DMS114 treated with DMSO at 0.1 percent for 48 hours (cell line): ENCODE measurements at regions not wholly inside any gene's neighbourhood (a gene's known extent, or its start where the extent isn't known, plus 50 kb on each side); places are given as distances from the start of the nearest gene placed in this dataset.
"Not testable (repeated sequence)": the region's sequence is repeated elsewhere in the genome, so short reads cannot be mapped to it uniquely, and the experiment has no call there.

Source experiments
- DNase-seq: peaks from one replicate; lab custom pipeline; 2025; ENCODE audit not compliant: unreplicated experiment; lab: John Stamatoyannopoulos, UW

DNA sequence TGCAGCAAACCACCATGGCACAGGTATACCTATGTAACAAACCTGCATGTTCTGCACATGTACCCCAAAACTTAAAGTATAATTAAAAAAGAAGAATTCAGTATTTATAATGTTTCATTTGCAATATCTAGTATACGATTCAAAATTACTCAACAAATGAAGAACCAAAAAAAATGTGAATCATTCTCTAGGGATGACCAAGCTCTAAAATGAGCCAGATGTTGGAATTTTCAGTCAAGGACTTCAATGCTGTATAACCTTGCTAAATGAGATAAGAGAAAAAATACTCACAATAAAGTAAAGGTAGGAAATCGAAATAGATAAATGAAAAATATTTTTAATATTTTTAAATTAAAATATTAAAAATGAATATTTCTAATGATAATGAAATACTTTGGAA is 108.7 kb upstream of the ADRA1B start:
- no peak for DNase-seq

DNA sequence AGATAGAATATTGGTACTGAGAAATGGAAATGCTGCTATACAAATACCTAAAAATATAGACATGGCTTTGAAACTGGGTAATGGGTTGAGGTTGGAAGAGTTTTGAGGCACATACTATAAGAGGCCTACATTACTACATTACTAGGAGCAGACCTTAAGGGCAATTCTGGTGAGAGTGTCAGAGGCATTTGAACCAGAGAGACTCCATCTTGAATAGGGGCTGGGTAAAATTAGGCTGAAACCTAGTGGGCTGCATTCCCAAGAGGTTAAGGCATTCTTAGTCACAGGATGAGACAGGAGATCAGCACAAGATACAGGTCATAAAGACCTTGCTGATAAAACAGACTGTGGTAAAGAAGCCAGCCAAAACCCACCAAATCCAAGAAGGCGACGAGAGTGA is 104.6 kb upstream of the ADRA1B start:
- no peak for DNase-seq

DNA sequence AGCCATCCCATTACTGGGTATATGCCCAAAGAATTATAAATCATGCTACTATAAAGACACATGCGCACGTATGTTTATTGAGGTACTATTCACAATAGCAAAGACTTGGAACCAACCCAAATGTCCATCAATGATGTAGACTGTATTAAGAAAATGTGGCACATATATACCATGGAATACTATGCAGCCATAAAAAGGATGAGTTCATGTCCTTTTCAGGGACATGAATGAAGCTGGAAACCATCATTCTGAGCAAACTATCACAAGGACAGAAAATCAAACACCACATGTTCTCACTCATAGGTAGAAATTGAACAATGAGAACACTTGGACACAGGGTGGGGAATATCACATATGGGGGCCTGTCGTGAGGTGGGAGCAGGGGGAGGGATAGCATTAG is 103.5 kb upstream of the ADRA1B start:
- not testable (repeated sequence) for DNase-seq

DNA sequence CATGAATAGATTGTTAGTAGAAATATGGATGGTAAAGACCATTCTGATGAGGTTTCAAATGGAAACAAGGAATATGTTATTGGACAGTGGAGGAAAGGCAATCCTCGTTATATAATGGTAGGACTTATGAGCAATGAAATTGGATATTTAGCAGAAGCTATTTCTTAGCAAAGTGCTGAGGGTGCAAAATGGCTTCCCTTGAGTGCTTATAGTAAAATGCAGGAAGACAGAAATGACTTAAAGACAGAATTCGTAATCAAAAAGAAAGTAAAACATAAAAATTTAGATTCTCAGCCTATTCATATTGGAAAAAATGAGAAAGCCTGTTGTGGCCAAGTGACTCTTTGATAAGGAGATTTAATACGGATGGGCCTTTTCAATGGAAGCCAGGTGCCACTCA is 102.1 kb upstream of the ADRA1B start:
- no peak for DNase-seq

DNA sequence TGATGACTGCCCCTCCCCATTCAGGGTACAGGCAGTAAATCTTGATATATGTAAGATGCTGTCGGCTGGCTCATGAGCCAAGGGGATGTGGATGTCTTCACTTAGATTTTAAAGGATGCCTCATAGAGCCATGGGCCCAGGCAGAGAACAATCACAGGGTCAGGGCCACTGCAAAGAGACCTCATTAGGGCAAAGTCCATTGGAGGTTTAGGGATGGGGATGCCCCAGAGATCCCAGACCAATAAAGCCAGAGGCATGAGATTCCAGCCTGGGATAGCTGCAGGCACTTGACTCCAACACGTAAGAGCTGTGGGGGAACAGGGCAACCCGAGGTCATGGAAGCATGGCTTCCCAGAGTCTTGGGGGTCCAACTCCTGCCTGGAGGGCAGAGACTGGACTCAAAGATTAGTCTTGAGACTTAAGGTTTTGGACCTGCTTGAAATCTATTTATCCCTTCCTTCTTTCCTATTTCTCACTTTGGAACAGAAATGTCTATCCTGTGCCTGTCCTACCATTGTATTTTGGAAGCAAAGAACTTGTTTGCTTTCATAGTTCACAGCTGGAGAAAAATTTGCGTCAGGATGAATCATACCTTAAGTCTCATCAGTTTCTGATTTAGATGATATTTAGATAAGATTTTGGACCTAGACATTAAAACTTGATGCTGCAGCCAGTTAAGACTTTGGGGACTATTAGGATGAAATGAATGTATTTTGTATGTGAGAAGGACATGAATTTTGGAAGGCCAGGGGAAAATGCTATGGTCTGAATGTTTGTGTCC is 101.3 kb upstream of the ADRA1B start:
- no peak for DNase-seq

DNA sequence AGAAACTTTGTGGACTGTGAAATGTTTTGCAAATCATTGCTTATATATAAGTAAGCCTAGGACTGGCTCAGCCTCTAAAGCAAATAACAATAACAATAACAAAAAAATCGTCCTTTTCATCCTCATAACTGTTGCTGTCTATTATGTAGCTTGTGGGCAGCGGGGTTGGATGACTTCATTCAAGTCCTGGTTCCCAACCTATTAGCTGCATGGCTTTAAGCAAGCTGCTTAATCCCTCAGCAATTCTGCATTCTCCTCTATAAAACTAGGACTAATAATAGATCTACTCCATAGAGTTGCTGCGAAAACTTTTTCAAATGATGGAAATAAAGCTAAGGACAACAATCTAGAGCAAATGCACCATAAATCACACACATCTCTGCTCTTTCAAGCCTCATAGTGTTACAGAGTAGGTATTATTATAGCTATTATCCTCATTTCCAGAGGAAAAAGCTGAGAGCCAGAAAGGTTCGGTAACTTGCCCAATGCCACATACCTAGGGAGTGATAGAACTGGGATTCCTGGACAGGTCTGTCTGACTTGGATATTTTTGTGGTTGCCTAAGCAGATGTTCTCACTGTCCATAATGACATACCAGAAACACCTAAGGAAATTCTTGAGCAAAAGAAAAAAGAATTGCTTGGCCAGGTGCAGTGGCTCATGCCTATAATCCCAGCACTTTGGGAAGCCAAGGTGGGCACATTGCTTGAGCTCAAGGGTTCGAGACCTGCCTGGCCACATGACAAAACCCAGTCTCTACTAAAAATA is 98.8 kb upstream of the ADRA1B start:
- no peak for DNase-seq

DNA sequence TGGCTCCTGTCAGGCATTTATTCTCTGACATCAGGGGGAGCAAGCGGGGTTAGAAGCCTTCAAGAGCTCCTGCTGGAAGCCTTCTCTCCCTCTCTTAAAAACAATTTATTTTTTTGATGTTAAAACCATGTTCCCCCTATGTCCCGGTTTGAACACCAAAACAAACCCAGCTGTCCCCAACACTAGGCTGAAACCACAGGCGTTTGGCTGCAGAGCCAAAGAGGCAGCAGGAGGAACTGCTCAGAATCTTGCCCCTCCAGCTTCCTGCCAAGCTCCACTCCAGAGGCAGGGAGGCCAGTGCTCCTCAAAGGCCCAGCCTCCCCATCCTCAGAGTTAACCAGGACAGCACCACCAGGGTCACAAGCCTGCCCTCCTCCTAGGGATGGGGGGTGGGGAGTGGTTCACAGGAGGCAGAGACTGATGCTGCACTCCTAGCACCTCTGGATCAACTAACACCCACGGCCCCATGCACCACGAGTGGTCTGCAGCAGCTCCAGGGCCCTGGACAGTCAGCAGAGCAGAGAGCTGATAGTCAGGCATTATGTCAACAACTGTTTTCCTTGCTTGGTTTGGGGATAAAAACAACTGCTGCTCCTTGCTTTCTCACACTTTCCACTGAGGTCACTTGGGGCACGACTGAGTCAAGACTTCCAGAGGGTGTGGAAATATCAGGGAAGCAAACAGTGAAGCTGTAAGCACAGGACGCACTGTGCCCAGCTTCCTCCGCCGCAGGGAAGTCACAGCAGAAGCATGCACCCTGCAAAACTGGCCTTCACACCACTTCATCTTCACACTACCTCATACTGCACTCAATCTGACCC is 96.5 kb upstream of the ADRA1B start:
- no peak for DNase-seq

DNA sequence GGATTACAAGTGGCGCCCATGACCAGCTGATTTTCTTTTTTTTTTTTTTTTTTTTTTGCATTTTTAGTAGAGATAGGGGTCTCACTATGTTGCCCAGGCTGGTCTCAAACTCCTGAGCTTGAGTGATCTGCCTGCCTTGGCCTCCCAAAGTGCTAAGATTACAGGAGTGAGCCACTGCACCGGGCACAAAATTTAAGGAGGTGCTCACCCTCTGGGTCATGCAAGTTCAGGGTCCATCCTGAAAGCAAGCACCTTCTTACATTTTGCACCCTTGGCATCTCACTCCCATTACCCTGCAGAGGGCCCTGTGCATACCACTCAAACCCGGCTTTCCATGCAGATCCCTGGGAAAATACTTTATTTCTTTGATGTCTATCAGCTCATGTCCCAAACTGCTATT is 95.6 kb upstream of the ADRA1B start:
- no peak for DNase-seq

DNA sequence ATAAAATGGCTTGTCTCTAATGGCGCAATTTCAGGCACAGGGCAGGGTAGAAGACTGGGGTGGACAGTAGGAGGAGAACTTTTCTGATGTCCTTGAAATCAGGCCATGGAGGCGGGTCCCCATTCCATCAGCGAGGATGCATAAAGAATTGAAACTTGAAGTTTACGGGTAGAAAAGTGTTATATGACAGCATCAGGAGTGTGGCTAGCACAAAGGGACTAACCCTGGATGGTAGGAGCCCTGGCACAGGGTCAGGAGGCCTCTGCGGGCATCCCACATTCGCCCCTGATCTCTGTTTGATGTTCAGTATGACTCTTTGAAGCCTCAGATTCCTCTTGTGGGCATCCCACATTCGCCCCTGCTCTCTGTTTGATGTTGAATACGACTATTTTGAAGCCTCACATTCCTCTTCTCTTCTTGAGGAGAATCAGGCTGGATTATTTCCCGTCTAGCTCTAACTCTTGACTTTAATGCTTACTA is 94.8 kb upstream of the ADRA1B start:
- DNase-seq = no peak

DNA sequence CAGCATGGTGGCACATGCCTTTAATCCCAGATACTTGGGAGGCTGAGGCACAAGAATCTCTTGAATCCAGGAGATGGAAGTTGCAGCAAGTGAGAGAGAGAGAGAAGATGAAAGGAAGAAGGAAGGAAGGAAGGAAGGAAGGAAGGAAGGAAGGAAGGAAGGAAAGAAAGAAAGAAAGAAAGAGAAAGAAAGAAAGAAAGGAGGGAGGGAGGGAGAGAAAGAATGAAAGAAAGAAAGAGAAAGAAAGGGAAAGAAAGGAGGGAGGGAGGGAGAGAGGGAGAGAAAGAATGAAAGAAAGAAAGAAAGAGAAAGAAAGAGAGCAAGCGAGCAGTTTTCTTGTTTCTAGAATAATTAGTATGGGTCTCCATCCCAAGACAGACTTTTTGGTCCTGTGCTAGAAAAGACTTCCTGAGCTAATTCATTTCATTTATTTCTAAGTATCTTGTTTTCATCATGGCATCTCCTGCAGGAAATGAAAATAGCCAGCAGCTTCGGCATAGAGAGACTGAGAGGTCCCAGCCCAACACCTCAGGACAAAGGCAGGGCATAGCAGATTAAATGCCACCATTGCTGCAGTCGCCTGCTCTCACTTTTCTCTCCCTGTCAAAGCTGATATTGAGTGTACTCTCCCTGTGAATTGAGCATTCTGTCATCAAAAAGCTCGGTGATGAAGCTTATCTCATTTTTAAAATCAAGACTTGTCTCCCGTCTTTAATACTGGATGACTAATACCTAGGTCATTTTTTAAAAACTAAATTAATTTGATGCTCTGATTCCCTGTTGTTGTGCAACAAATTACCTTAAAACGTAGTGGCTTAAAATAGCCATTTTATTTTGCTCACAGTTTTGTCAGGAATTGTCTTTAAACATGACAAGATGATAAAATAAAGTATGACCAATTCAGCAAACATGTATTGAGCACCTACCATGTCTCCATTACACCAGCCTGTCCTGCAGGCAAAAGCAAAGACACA is 91.8 kb upstream of the ADRA1B start:
- no peak for DNase-seq

DNA sequence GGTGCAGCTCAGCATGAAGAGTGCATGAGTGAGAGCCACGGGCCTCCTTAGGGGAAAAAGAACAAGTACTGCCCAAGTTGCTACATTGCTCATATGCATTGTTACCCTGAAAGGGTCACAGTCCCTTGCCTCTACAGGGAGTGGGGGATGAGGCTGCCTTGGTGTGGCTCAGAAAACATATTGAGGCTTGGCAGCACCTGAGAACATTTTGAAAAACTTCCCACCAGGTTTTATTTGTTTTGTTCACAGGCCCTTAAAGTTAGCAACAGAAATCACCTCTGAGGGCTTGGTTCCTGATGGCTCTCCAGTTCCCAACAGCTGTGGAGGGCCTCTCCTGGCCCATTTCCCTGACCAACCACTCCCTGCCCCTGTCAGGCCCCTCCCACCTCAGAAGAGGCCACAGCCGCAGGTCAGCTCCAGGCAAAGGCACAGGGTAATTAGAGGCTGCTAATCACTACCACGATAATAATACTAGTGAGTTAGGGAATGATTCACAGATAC is 90.7 kb upstream of the ADRA1B start:
- no peak for DNase-seq

DNA sequence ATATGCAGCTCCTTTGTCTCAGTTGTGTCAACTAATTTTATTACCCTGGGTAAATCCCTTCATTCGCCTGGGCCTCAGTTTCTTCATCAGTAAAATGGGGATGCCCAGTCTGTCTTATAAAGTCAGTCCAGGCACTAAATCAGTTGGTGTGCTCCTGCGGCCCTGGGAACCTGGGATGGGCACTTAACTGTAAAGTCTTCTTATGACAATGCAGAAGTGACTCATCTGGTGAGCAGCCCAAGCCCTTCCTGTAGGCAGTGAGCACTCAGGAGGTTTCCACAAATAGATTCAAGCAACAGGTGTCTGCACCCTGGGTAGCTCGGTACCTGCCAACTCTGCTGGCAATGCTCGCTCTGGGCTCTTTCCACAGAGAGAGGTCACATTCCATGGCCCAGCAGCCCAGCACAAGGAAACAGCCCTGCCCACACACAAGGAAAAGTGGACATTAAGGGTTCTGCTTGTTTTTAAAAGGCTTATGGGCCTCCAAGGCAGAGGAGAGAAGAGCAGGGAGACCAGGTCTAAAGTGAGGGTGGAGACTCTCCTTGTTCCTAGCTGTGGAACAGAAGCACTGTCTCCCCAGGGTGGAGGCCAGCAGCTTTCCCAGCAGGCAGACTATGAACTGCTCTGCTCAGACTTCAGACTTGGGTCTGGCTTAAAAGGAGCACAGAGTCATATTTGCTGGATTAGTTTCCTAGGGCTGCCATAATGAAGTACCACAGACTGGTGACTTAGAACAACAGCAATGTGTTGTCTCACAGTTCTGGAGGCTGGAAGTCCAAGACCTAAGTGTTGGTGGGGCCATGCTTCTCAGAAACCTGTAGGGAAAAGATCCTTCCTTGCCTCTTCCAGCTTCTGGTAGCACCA is 89.7 kb upstream of the ADRA1B start:
- DNase-seq = no peak

DNA sequence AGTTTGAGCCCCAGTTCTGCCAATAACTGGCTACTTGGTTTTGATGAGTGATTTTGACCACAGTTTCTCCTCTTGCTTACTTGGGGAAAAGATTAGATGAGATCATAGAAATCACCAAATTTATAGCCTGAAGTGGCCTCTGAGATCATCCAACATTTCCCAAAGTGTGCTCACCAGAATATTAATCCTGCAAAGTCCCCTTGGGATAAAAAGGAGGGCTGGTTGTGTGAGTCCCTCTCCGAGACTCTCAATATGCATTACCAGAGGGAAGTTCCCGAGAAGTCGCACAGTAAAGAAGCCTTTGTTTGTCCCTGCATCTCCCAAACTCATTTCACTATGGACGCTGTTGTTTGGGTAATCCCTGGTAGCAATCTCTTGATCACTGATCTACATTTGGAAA is 88.4 kb upstream of the ADRA1B start:
- DNase-seq = no peak

DNA sequence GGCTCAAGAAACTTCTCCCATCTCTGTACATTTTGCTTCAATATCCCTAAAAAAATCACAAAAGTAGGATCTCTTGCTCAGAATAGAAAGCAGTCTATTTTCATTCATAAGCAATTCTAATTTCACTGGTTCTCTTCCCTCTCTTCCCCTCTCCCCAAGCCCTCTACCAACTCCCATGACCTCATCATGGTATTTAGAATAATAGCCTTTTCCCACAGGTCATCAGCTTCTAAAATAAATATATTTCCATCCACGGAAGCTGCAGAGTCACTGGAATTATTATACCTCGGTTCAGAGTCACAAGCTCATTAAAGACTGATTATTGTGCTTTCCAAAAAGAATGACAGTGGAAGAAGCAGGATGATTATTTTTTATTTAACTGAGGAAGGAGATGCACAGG is 84.2 kb upstream of the ADRA1B start:
- DNase-seq = no peak

DNA sequence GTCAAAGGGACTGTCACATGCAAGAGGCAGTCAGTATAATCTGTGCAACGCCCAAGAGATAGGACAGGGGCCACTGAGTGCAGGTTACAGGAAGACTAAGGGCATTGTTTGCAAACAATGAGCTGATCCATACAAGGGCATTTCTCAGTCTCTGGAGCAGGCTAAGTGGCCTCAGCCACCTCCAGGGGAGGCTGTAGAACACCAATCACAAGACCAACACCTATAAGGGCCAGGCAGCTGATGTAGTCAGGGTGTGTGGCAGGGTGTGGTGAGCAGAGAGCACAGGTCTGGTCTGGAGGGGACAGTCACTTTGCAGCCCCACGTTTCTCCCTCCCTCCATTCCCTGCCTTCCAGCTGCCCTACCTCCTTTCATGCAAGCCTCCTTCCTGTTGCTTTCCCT is 83.2 kb upstream of the ADRA1B start:
- DNase-seq = no peak

DNA sequence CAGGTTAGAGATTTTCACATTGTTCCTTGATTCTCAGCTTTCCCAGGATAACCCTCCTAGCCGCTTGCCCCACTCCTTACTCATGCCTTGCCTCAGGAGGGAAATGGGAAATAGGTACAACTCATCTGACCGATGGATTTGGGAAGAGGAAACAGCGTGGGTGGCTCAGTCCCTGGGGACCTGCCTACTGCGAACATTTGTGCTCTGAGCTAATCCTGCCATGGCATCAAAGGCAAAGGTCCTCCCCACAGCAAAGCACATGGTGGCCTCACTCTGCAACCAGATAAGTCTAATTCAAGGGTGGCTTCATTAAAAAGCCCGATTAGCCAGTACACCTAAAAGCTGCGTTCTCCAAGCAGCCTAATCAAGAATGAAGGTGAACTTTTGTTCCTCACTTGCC is 82.4 kb upstream of the ADRA1B start:
- DNase-seq = no peak

DNA sequence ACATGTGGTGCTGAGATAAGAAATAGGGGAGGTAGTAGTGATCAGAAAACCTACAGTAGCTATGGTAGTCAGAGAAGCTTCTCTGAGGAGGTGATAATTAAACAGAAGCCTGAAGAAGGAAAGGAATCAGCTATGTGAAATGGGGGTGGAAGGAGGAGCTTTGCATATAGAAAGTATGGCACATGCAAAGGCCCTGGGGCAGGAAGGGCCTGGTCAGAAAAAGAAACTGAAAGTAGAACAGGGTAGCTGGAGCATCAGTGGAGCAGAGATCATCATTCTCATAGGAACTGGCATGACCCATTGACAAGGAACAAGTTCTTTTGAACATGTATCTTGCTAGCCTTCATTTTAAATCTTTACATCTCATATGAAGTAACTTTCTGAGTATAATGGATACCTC is 80.7 kb upstream of the ADRA1B start:
- DNase-seq = no peak

DNA sequence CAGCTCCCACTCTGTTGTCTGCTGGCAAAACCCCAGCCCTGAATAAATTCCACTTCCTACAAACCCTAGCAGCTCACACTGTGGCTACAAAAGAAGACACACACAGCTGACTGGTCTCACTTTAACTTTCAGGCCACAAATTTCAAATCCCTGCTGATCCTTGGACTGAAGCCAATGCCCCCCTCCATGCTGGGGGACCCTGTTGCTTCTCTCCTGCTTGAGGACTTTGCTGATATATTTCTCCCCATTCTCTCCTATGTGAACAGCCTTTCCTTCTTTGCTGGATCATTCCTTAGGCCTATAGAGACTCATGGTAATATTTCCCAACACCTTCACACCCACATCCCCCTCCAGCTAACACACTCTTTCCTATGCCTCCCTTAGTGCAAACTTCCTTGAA is 79.6 kb upstream of the ADRA1B start:
- DNase-seq = no peak

DNA sequence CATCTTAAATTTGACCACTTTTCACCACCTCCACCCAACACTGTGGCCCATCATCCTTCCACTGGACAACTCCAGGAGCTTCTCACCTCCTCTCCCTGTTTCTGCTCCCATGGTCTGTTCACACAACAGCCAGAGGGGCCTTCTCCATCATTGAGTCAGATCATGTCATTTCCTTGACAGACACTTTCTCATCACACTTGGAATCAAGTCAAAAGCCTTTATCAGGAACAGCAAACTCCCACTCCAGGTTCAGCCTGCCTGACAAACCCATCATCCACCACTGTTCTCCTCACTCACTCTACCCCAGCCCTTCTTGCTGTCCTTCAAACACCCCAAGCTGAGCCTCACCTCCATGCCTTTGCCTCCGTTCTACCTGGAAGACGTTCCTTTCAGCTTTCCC is 78.4 kb upstream of the ADRA1B start:
- no peak for DNase-seq
